Stimulated activated CD4-positive, alpha-beta T cell treated with anti-CD3 and anti-CD28 coated beads, Interleukin-12 subunit alpha, Interleukin-12 subunit beta, amount 100 ng/mL, for 48 hours (primary cell): ENCODE measurements at regions not wholly inside any gene's neighbourhood (a gene's known extent, or its start where the extent isn't known, plus 50 kb on each side); places are given as distances from the start of the nearest gene placed in this dataset.
"Not testable (repeated sequence)": the region's sequence is repeated elsewhere in the genome, so short reads cannot be mapped to it uniquely, and the experiment has no call there.

Source experiments
- DNase-seq, 3 donors: peaks; one replicate each; pipeline ENCODE4 v3.0.0-alpha.2; 2020; ENCODE audit warnings: low read depth in 2 of 3, low spot score in 1 of 3

GRCh38 chr7:65069476-65069875 lies 63.0 kb upstream of the ERV3-1 start:
- not testable (repeated sequence) for DNase-seq

- not testable (repeated sequence) for DNase-seq
Measured at GRCh38 chr7:65062566-65062965, 56.1 kb upstream of the ERV3-1 start.

- not testable (repeated sequence) for DNase-seq
Measured at GRCh38 chr7:65059247-65059646, 52.8 kb upstream of the ERV3-1 start.
